Loucy (cell line): ENCODE measurements at regions not wholly inside any gene's neighbourhood (a gene's known extent, or its start where the extent isn't known, plus 50 kb on each side); places are given as distances from the start of the nearest gene placed in this dataset.

Experiments used
- H2AFZ ChIP-seq: fragments of 200-600 bp; sonication (generic); 2 replicates; pipeline ENCODE4 v1.6.0; 2016; ENCODE audit warnings: antibody characterized with exemption, mild to moderate bottlenecking, low read length, moderate library complexity
- H3F3A ChIP-seq: fragments of 200-600 bp; 2 replicates; pipeline ENCODE4 v1.6.0; 2016; ENCODE audit warnings: antibody characterized with exemption, low read depth, mild to moderate bottlenecking
- H3K27me3 ChIP-seq: fragments of 200-600 bp; sonication (generic); 2 replicates; pipeline ENCODE4 v1.6.1; 2014; ENCODE audit warnings: low read length, mild to moderate bottlenecking; ENCODE audit not compliant: insufficient read depth, poor library complexity, severe bottlenecking
- H3K36me3 ChIP-seq: fragments of 200-600 bp; sonication (generic); 2 replicates; pipeline ENCODE4 v1.6.1; 2016; ENCODE audit warnings: low read length; ENCODE audit not compliant: insufficient read depth
- H3K4me1 ChIP-seq: fragments of 200-600 bp; sonication (generic); 2 replicates; pipeline ENCODE4 v1.5.1; 2014; ENCODE audit warnings: low read length, mild to moderate bottlenecking; ENCODE audit not compliant: insufficient read depth, poor library complexity, severe bottlenecking
- H3K4me2 ChIP-seq: fragments of 200-600 bp; sonication (generic); 2 replicates; pipeline ENCODE4 v1.6.0; 2014; ENCODE audit warnings: antibody characterized with exemption, low read length, low read depth, mild to moderate bottlenecking; ENCODE audit not compliant: poor library complexity, severe bottlenecking
- H3K4me3 ChIP-seq: fragments of 200-600 bp; sonication (generic); 2 replicates; pipeline ENCODE4 v1.5.1; 2014; ENCODE audit warnings: low read length, mild to moderate bottlenecking, mixed read lengths; ENCODE audit not compliant: poor library complexity, severe bottlenecking
- H3K79me2 ChIP-seq: fragments of 200-600 bp; sonication (generic); 2 replicates; pipeline ENCODE4 v1.6.1; 2014; ENCODE audit warnings: low read length; ENCODE audit not compliant: insufficient read depth
- H3K9ac ChIP-seq: fragments of 200-600 bp; sonication (generic); 2 replicates; pipeline ENCODE4 v1.6.0; 2014; ENCODE audit warnings: mild to moderate bottlenecking, low read depth, low read length, moderate library complexity; ENCODE audit not compliant: poor library complexity, severe bottlenecking
- H3K9me2 ChIP-seq: fragments of 200-600 bp; sonication (generic); replicated peaks from 2 replicates; pipeline ENCODE4 v1.6.1; 2016; ENCODE audit warnings: low read depth, low read length, mixed read lengths
- H3K9me3 ChIP-seq: fragments of 200-600 bp; sonication (generic); 2 replicates; pipeline ENCODE4 v1.6.1; 2014; ENCODE audit warnings: mild to moderate bottlenecking, antibody characterized with exemption, low read length, low read depth; ENCODE audit not compliant: insufficient read depth
- H4K20me1 ChIP-seq: fragments of 200-600 bp; sonication (generic); 2 replicates; pipeline ENCODE4 v1.6.0; 2014; ENCODE audit warnings: antibody characterized with exemption, low read length, mild to moderate bottlenecking; ENCODE audit not compliant: insufficient read depth, poor library complexity, severe bottlenecking
- CTCF ChIP-seq: fragments of 200-600 bp; sonication (generic); conservative IDR thresholded peaks from 2 replicates; pipeline ENCODE4 v1.5.1; 2014; ENCODE audit warnings: mild to moderate bottlenecking, antibody characterized with exemption, low read length
- EZH2phosphoT487 ChIP-seq: fragments of 200-600 bp; IDR thresholded peaks from 2 replicates; pipeline ENCODE4 v1.6.1; 2018; ENCODE audit warnings: antibody characterized with exemption, mild to moderate bottlenecking, moderate library complexity, borderline replicate concordance

GRCh38 chr1:34657849-34658248, 97.0 kb upstream of the GJB5 start:
- Histone ChIP-seq H2AFZ (no peak overlapping the region), H4K20me1 (no peaks in the 10 kb centered on the region), H3K4me2 (no peak overlapping the region), H3K79me2 (no peaks in the 10 kb centered on the region), H3F3A (no peaks in the 10 kb centered on the region), H3K9ac (no peak overlapping the region), H3K9me3 (no peaks in the 10 kb centered on the region), H3K27me3 (no peaks in the 10 kb centered on the region), H3K4me3 (no peak overlapping the region), H3K36me3 (no peaks in the 10 kb centered on the region), H3K4me1 (no peaks in the 10 kb centered on the region), H3K9me2 (no peaks in the 10 kb centered on the region)
- TF ChIP-seq EZH2phosphoT487 (no peak), CTCF (no peak)

- Histone ChIP-seq H4K20me1 (no peaks in the 10 kb centered on the region), H3K4me2 (no peak overlapping the region), H2AFZ (no peak overlapping the region), H3K9me3 (no peaks in the 10 kb centered on the region), H3K79me2 (no peaks in the 10 kb centered on the region), H3K36me3 (no peaks in the 10 kb centered on the region), H3K4me1 (no peaks in the 10 kb centered on the region), H3K27me3 (no peaks in the 10 kb centered on the region), H3K9me2 (no peaks in the 10 kb centered on the region), H3F3A (no peaks in the 10 kb centered on the region), H3K9ac (no peak overlapping the region), H3K4me3 (no peak overlapping the region)
- TF ChIP-seq CTCF, result no peak
- TF ChIP-seq EZH2phosphoT487, result no peak
These were observed 91.8 kb upstream of the GJB5 start for GRCh38 chr1:34663031-34663430.

- Histone ChIP-seq H3K27me3 (no peaks in the 10 kb centered on the region), H3K79me2 (no peaks in the 10 kb centered on the region), H2AFZ (no peak overlapping the region), H3F3A (no peaks in the 10 kb centered on the region), H3K9ac (no peak overlapping the region), H3K4me1 (no peaks in the 10 kb centered on the region), H3K4me3 (no peak overlapping the region), H3K36me3 (no peaks in the 10 kb centered on the region), H4K20me1 (no peaks in the 10 kb centered on the region), H3K4me2 (no peak overlapping the region), H3K9me2 (no peaks in the 10 kb centered on the region), H3K9me3 (peaks cover 9% of the 10 kb centered on the region; the same call in 1 of the 2 replicates)
- no peak for TF ChIP-seq CTCF
These were observed 86.8 kb upstream of the GJB5 start for GRCh38 chr1:34668063-34668462.
